GM18499 (cell line): ENCODE measurements at regions not wholly inside any gene's neighbourhood (a gene's known extent, or its start where the extent isn't known, plus 50 kb on each side); places are given as distances from the start of the nearest gene placed in this dataset.
A peak's percentile ranks its signal among the peaks of the same experiment; 100 is the strongest.
"Not testable (repeated sequence)": the region's sequence is repeated elsewhere in the genome, so short reads cannot be mapped to it uniquely, and the experiment has no call there.

ENCODE experiments used
- ATAC-seq: cut with Tn5 transposase; IDR thresholded peaks from one replicate; pipeline ENCODE4 v1.9.1; 2021; ENCODE audit warnings: moderate number of reproducible peaks; ENCODE audit not compliant: insufficient read depth, unreplicated experiment

GRCh38 chr17:30731210-30732132 lies 93.0 kb downstream of the CRLF3 start:
- ATAC-seq = peak; percentile 56

- not testable (repeated sequence) for ATAC-seq
Observed at GRCh38 chr17:30730837-30731209, 93.7 kb downstream of the CRLF3 start.

GRCh38 chr17:30730171-30730836 lies 94.2 kb downstream of the CRLF3 start:
- ATAC-seq = not testable (repeated sequence)

GRCh38 chr17:30729471-30730170 lies 94.9 kb downstream of the CRLF3 start:
- ATAC-seq = not testable (repeated sequence)

- ATAC-seq = not testable (repeated sequence)
Observed at GRCh38 chr17:30727517-30727916, 97.0 kb downstream of the CRLF3 start.

- ATAC-seq = not testable (repeated sequence)
Observed at GRCh38 chr17:30726734-30727133, 97.8 kb downstream of the CRLF3 start.

GRCh38 chr17:30726310-30726709 lies 98.2 kb downstream of the CRLF3 start:
- ATAC-seq = not testable (repeated sequence)

- not testable (repeated sequence) for ATAC-seq
Observed at GRCh38 chr17:30724034-30724650, 100.3 kb downstream of the CRLF3 start.

GRCh38 chr17:30722114-30722780 lies 102.2 kb downstream of the CRLF3 start:
- ATAC-seq = not testable (repeated sequence)

- not testable (repeated sequence) for ATAC-seq
Observed at GRCh38 chr17:30720971-30721370, 103.5 kb downstream of the CRLF3 start.

- ATAC-seq = no peak
Observed at GRCh38 chr17:30720013-30720471, 104.5 kb downstream of the CRLF3 start.

- ATAC-seq = not testable (repeated sequence)
Observed at GRCh38 chr17:30719131-30719973, 105.1 kb downstream of the CRLF3 start.

GRCh38 chr17:30718691-30719090 lies 105.8 kb downstream of the CRLF3 start:
- not testable (repeated sequence) for ATAC-seq

GRCh38 chr17:30718099-30718447 lies 106.4 kb downstream of the CRLF3 start:
- ATAC-seq = not testable (repeated sequence)

- no peak for ATAC-seq
Observed at GRCh38 chr17:30717291-30718098, 107.0 kb downstream of the CRLF3 start.

- no peak for ATAC-seq
Observed at GRCh38 chr17:30716461-30717290, 107.8 kb downstream of the CRLF3 start.
